NB4 (cell line): ENCODE measurements at regions not wholly inside any gene's neighbourhood (a gene's known extent, or its start where the extent isn't known, plus 50 kb on each side); places are given as distances from the start of the nearest gene placed in this dataset.
A peak's percentile ranks its signal among the peaks of the same experiment; 100 is the strongest.

Experiments
- DNase-seq: peaks from one replicate; pipeline ENCODE4 v3.0.0; 2010; ENCODE audit warnings: low read depth
- H3K4me3 ChIP-seq: one replicate; pipeline ENCODE4 v1.5.1; 2011; ENCODE audit warnings: mild to moderate bottlenecking, low read depth, low read length, moderate library complexity
- CTCF ChIP-seq: IDR thresholded peaks from one replicate; pipeline ENCODE4 v1.5.1; 2012; ENCODE audit warnings: low read depth, low read length
- MAX ChIP-seq: IDR thresholded peaks from 2 replicates; pipeline ENCODE4 v1.6.1; 2011; ENCODE audit warnings: low read depth, low read length
- MYC ChIP-seq: IDR thresholded peaks from 2 replicates; pipeline ENCODE4 v1.6.1; 2011; ENCODE audit warnings: low read depth, low read length
- POLR2A ChIP-seq: IDR thresholded peaks from 2 replicates; pipeline ENCODE4 v1.6.1; 2011; ENCODE audit warnings: mild to moderate bottlenecking; ENCODE audit not compliant: insufficient read length; ENCODE audit errors: extremely low read depth

GRCh38 chr6:28656715-28657114 lies 131.0 kb downstream of the GPX5 start:
- TF ChIP-seq POLR2A (no peak), MYC (no peak), CTCF (no peak), MAX (no peak)
- H3K4me3 ChIP-seq = peak overlapping the region; percentile 61

GRCh38 chr6:28657381-28657768 lies 131.7 kb downstream of the GPX5 start:
- H3K4me3 ChIP-seq = peak overlapping the region; percentile 61
- TF ChIP-seq POLR2A (no peak), MAX (no peak), MYC (no peak), CTCF (no peak)
- DNase-seq = no peak

More at GRCh38 chr6:28656715-28657114, 131.0 kb downstream of the GPX5 start:
- DNase-seq = peak; percentile 16

GRCh38 chr6:28657769-28658465 lies 132.2 kb downstream of the GPX5 start:
- 0 out of 2 replicates have a peak, but pooled peaks have one; percentile 21 for TF ChIP-seq MAX
- TF ChIP-seq MYC = peak; percentile 24; the same call in 1 of the 2 replicates
- TF ChIP-seq CTCF = no peak
- H3K4me3 ChIP-seq = peak overlapping the region; percentile 67
- peak; percentile 78 for DNase-seq

- H3K4me3 ChIP-seq = peak overlapping the region; percentile 67
- no peak for TF ChIP-seq MYC
- TF ChIP-seq POLR2A = no peak
- no peak for TF ChIP-seq MAX
- no peak for TF ChIP-seq CTCF
- DNase-seq = no peak
These were observed 133.0 kb downstream of the GPX5 start for GRCh38 chr6:28658475-28659249.

- no peak for DNase-seq
- H3K4me3 ChIP-seq = peak overlapping the region; percentile 67
- no peak for TF ChIP-seq CTCF
- TF ChIP-seq MYC = no peak
- no peak for TF ChIP-seq POLR2A
- no peak for TF ChIP-seq MAX
These were observed 133.5 kb downstream of the GPX5 start for GRCh38 chr6:28659250-28659566.
